Stomach (tissue), 8 donors: ENCODE measurements at regions not wholly inside any gene's neighbourhood (a gene's known extent, or its start where the extent isn't known, plus 50 kb on each side); places are given as distances from the start of the nearest gene placed in this dataset.

Experiments used
- DNase-seq, 2 donors: peaks; one replicate each; pipeline versions ENCODE4 v3.0.0 to v3.0.0-alpha.2; 2013 to 2019
- H3K27ac ChIP-seq, 5 donors: fragments of 200-600 bp in 4 of 5; sonication (generic) in 4 of 5; one replicate each; pipeline ENCODE4 v1.5.1; 2013 to 2019; ENCODE audit warnings: mild to moderate bottlenecking in 1 of 5, moderate library complexity in 1 of 5
- H3K27me3 ChIP-seq, 3 donors: fragments of 200-600 bp; sonication (generic); one replicate each; pipeline ENCODE4 v1.5.1; 2017 to 2019; ENCODE audit warnings: mixed run types in 1 of 3
- H3K36me3 ChIP-seq, 4 donors: fragments of 200-600 bp; sonication (generic); 1 replicate in 3 of 4; 2 replicates in 1 of 4; pipeline ENCODE4 v1.5.1; 2016 to 2019
- H3K4me1 ChIP-seq, 4 donors: fragments of 200-600 bp; sonication (generic); one replicate each; pipeline ENCODE4 v1.5.1; 2016 to 2019
- H3K4me3 ChIP-seq, 4 donors: fragments of 200-600 bp; sonication (generic) in 3 of 4; one replicate each; pipeline ENCODE4 v1.5.1; 2016 to 2019; ENCODE audit warnings: mild to moderate bottlenecking in 1 of 4
- H3K9me3 ChIP-seq, 4 donors: fragments of 200-600 bp; sonication (generic); one replicate each; pipeline ENCODE4 v1.5.1; 2016 to 2019
- CTCF ChIP-seq, 7 experiments: fragments of 450-650 bp in 4 of 7; fragments of 200-600 bp in 3 of 7; sonication (generic) in 3 of 7; IDR thresholded peaks; one replicate each; pipeline ENCODE4 v1.5.1; 2016 to 2019; ENCODE audit warnings: antibody characterized with exemption in 7 of 7, control low read depth in 2 of 7, mild to moderate bottlenecking in 1 of 7
- EP300 ChIP-seq: sonication (generic); formaldehyde crosslinking; IDR thresholded peaks from one replicate; pipeline ENCODE4 v1.6.1; 2017; ENCODE audit warnings: antibody characterized with exemption
- POLR2A ChIP-seq, 4 donors: fragments of 450-650 bp; IDR thresholded peaks; one replicate each; pipeline ENCODE4 v1.6.1; 2016; ENCODE audit warnings: antibody characterized with exemption in 4 of 4, control low read depth in 2 of 4, mild to moderate bottlenecking in 1 of 4, moderate library complexity in 1 of 4
- POLR2AphosphoS5 ChIP-seq, 3 donors: sonication (generic); formaldehyde crosslinking; IDR thresholded peaks; one replicate each; pipeline ENCODE4 v1.6.1; 2016; ENCODE audit warnings: antibody characterized with exemption in 3 of 3
- WGBS, 5 donors: extraction: QIAGEN DNeasy Blood & Tissue Kit in 3 of 5; methylation state at CpG; one replicate each; pipeline versions ENCODE4 v1.1.5 to v1.1.7; 2013 to 2018; 5-methylcytosine and 5-hydroxymethylcytosine counted together
- intact Hi-C: fragments of 100-400 bp; cut with DNase I; formaldehyde crosslinking; loops from one replicate; pipeline ENCODE4 v1.15.1; 2023; ENCODE audit warnings: low total_unique reads
- donor health status: healthy with polysubstance abuse.
- donor health status: Bipolar disorder and iron deficiency.
- donor health status: healthy.

GRCh38 chr11:119829402-119829801, 100.4 kb upstream of the NECTIN1 start:
- Histone ChIP-seq H3K27ac (no peak overlapping the region), H3K36me3 (no peaks in the 10 kb centered on the region), H3K27me3 (peaks cover 0 to 31% (median 0%) of the 10 kb centered on the region in 3 donors), H3K4me1 (peaks cover 0 to 16% (median 10%) of the 10 kb centered on the region in 4 donors), H3K4me3 (no peak overlapping the region), H3K9me3 (no peaks in the 10 kb centered on the region)
- peak in 1 of 2 donors; percentile 61 for DNase-seq
- WGBS, 5 donors: 74 to 83% (median 77%) methylated on average over 3 of the region's 3 CpGs
- no peak for TF ChIP-seq POLR2AphosphoS5 (IDR thresholded peaks at IDR 0.05)
- no peak for TF ChIP-seq EP300
- no peak for TF ChIP-seq POLR2A (IDR thresholded peaks at IDR 0.05)
- no peak for TF ChIP-seq CTCF (IDR thresholded peaks at IDR 0.05)
- intact Hi-C loops: no loop called here

DNA sequence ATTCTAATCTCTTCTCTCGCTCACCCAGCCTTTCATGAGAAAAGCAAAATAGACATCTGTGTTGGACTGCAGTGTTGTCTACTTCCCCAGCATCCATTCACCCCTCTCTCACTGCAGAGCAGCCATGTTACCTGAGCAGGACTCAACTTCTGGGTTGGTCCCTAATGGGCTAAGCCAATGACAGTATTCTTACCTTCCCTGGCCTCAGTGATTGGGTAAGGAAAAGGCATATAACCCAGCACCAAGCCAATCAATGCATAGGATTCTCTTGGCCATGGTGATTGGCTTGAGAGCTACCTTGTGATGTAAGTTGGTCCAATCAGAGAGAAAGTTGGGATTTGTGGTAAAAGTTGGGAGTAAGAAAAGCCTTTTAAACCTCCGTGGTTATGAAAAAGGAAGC, 99.8 kb upstream of the NECTIN1 start:
- Histone ChIP-seq H3K4me1 (peaks cover 0 to 16% (median 10%) of the 10 kb centered on the region in 4 donors), H3K36me3 (no peaks in the 10 kb centered on the region), H3K27me3 (peaks cover 0 to 31% (median 0%) of the 10 kb centered on the region in 3 donors), H3K9me3 (no peaks in the 10 kb centered on the region), H3K4me3 (no peak overlapping the region), H3K27ac (no peak overlapping the region)
- DNase-seq: no peak
- WGBS, 5 donors: 75 to 92% (median 85%) methylated on average over 2 of the region's 2 CpGs
- no peak for TF ChIP-seq EP300
- TF ChIP-seq CTCF (IDR thresholded peaks at IDR 0.05): no peak
- no peak for TF ChIP-seq POLR2AphosphoS5 (IDR thresholded peaks at IDR 0.05)
- no peak for TF ChIP-seq POLR2A (IDR thresholded peaks at IDR 0.05)
- intact Hi-C loops: no loop called here

DNA sequence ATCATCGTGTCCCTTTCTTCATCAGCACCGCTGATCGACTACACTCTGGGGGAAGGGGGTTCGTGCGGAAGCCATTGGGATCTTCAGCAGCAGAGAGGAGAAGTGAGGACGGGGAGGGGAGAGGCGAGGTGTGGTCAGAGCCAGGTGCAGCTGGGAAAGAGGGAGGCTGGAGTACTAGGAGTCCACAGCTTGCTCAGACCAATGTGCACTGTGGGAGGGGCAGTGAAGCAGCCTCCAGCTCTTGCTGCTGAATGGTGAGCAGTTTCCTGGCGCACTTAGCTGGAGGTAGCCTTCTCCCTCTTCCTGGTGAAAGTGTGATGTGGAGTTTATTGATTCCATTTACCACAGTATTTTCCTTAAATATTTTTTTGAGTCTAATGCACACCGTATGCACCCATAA, 99.0 kb upstream of the NECTIN1 start:
- H3K27ac ChIP-seq: no peak overlapping the region
- WGBS, 5 donors: 67 to 79% (median 75%) methylated on average over 9 of the region's 9 CpGs
- peak in 1 of 2 donors; percentile 29 for DNase-seq

GRCh38 chr11:119827113-119827512, 98.1 kb upstream of the NECTIN1 start:
- no peak overlapping the region for H3K4me3 ChIP-seq
- H3K27ac ChIP-seq: no peak overlapping the region
- H3K27me3 ChIP-seq: peaks cover 0 to 26% (median 0%) of the 10 kb centered on the region in 3 donors
- no peaks in the 10 kb centered on the region for H3K9me3 ChIP-seq
- H3K4me1 ChIP-seq: peaks cover 0 to 3% (median 2%) of the 10 kb centered on the region in 4 donors
- TF ChIP-seq EP300 (no peak), CTCF (IDR thresholded peaks at IDR 0.05) (no peak), POLR2AphosphoS5 (IDR thresholded peaks at IDR 0.05) (no peak), POLR2A (IDR thresholded peaks at IDR 0.05) (no peak)
- no peak for DNase-seq
- no peaks in the 10 kb centered on the region for H3K36me3 ChIP-seq
- intact Hi-C loops: no loop called here
- WGBS, 5 donors: 14 to 28% (median 16%) methylated on average over 2 of the region's 2 CpGs

More for the DNA sequence above, 99.0 kb upstream of the NECTIN1 start:
- Histone ChIP-seq H3K36me3 (no peaks in the 10 kb centered on the region), H3K9me3 (no peaks in the 10 kb centered on the region), H3K4me1 (peaks cover 0 to 12% (median 10%) of the 10 kb centered on the region in 4 donors), H3K4me3 (no peak overlapping the region), H3K27me3 (peaks cover 0 to 29% (median 0%) of the 10 kb centered on the region in 3 donors)
- TF ChIP-seq POLR2AphosphoS5 (IDR thresholded peaks at IDR 0.05) (no peak), POLR2A (IDR thresholded peaks at IDR 0.05) (no peak), EP300 (no peak), CTCF (IDR thresholded peaks at IDR 0.05) (no peak)
- intact Hi-C loops: no loop called here
